SW 1271 (cell line): ENCODE measurements at regions not wholly inside any gene's neighbourhood (a gene's known extent, or its start where the extent isn't known, plus 50 kb on each side); places are given as distances from the start of the nearest gene placed in this dataset.
"Not testable (repeated sequence)": the region's sequence is repeated elsewhere in the genome, so short reads cannot be mapped to it uniquely, and the experiment has no call there.

Experiments
- DNase-seq, 2 experiments: peaks; one replicate each; lab custom pipeline; 2025; lab: John Stamatoyannopoulos, UW

GRCh38 chr2:183807870-183808269 is 683.6 kb downstream of the NUP35 start:
- DNase-seq = no peak

- DNase-seq = no peak
Observed at GRCh38 chr2:183809404-183809803, 685.2 kb downstream of the NUP35 start.

GRCh38 chr2:183811281-183811680 is 687.0 kb downstream of the NUP35 start:
- DNase-seq = no peak

GRCh38 chr2:183812091-183812490 is 687.8 kb downstream of the NUP35 start:
- no peak for DNase-seq

- no peak for DNase-seq
Observed at GRCh38 chr2:183825710-183826109, 701.5 kb downstream of the NUP35 start.

GRCh38 chr2:183829931-183830330 is 705.7 kb downstream of the NUP35 start:
- DNase-seq = no peak

GRCh38 chr2:183837157-183837556 is 712.9 kb downstream of the NUP35 start:
- no peak for DNase-seq

- DNase-seq = no peak
Observed at GRCh38 chr2:183838295-183838694, 714.1 kb downstream of the NUP35 start.

GRCh38 chr2:183840061-183840584 is 715.9 kb downstream of the NUP35 start:
- no peak for DNase-seq

GRCh38 chr2:183849826-183850225 is 725.6 kb downstream of the NUP35 start:
- not testable (repeated sequence) for DNase-seq

- DNase-seq = no peak
Observed at GRCh38 chr2:183859129-183859528, 734.9 kb downstream of the NUP35 start.

- DNase-seq = no peak
Observed at GRCh38 chr2:183866666-183867065, 731.7 kb upstream of the ZNF804A start.

GRCh38 chr2:183867206-183867605 is 731.1 kb upstream of the ZNF804A start:
- DNase-seq = no peak

GRCh38 chr2:183868153-183868552 is 730.2 kb upstream of the ZNF804A start:
- DNase-seq = no peak

GRCh38 chr2:183868707-183869106 is 729.6 kb upstream of the ZNF804A start:
- no peak for DNase-seq

GRCh38 chr2:183872131-183872530 is 726.2 kb upstream of the ZNF804A start:
- DNase-seq = no peak

GRCh38 chr2:183881978-183882377 is 716.4 kb upstream of the ZNF804A start:
- DNase-seq = no peak

GRCh38 chr2:183892315-183892941 is 705.9 kb upstream of the ZNF804A start:
- DNase-seq = no peak

- no peak for DNase-seq
Observed at GRCh38 chr2:183898641-183899040, 699.7 kb upstream of the ZNF804A start.

GRCh38 chr2:183901931-183902330 is 696.4 kb upstream of the ZNF804A start:
- no peak for DNase-seq

- no peak for DNase-seq
Observed at GRCh38 chr2:183903026-183903425, 695.3 kb upstream of the ZNF804A start.

GRCh38 chr2:183916041-183916440 is 682.3 kb upstream of the ZNF804A start:
- not testable (repeated sequence) for DNase-seq

GRCh38 chr2:183919167-183919566 is 679.2 kb upstream of the ZNF804A start:
- no peak for DNase-seq

GRCh38 chr2:183919926-183920325 is 678.4 kb upstream of the ZNF804A start:
- no peak for DNase-seq
